Activated naive CD4-positive, alpha-beta T cell treated with anti-CD3 and anti-CD28 coated beads, Interleukin-2, amount 50 U/mL, for 16 hours (primary cell): ENCODE measurements at regions not wholly inside any gene's neighbourhood (a gene's known extent, or its start where the extent isn't known, plus 50 kb on each side); places are given as distances from the start of the nearest gene placed in this dataset.
"Not testable (repeated sequence)": the region's sequence is repeated elsewhere in the genome, so short reads cannot be mapped to it uniquely, and the experiment has no call there.

Experiments
- DNase-seq: peaks from one replicate; pipeline ENCODE4 v3.0.0-alpha.2; 2020

DNA sequence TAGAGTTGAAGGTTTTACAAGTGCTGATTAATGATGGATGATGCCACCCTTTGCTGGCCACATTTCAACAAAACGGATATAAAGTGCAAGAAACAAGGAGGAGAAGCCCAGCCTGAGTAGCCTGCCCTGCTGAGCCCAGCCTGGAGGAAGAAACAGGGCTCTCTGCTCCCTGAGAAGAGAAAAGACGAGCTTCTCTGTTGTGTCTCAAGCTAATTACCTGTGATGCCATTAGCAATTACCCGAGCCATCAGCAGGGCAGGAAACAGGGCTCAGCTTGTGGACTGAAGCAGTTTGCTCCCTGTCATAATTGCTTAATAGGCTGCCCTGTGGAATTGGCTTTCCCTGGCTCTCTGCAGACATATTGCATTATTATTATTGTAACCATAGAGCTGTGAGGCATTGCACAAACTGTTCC lies 709.3 kb upstream of the AUTS2 start:
- no peak for DNase-seq

- DNase-seq, result no peak
Measured at GRCh38 chr7:68892236-68892635, 706.0 kb upstream of the AUTS2 start.

GRCh38 chr7:68893411-68893810 lies 704.9 kb upstream of the AUTS2 start:
- no peak for DNase-seq

- DNase-seq, result not testable (repeated sequence)
Measured at GRCh38 chr7:68899156-68899555, 699.1 kb upstream of the AUTS2 start.

- no peak for DNase-seq
Measured at GRCh38 chr7:68900096-68900495, 698.2 kb upstream of the AUTS2 start.

DNA sequence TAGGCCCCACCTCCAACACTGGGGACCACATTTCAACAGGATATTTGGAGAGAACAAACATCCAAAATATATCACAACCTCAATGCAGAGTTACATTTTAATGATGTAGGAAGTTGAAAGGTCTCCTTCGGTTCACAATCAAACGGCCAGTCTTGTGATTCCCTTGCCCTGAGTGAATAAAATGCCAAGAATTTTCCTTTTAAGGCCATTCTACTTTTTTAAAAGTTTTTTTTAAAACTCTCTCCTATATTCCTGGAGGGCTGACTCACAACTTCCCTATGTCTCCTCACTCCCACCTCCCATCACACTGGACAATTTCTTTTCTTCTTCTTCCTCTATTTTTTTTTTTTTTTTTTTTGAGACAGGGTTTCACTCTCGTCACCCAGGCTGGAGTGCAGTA lies 693.6 kb upstream of the AUTS2 start:
- DNase-seq, result no peak

- no peak for DNase-seq
Measured at GRCh38 chr7:68911754-68912153, 686.5 kb upstream of the AUTS2 start.

- DNase-seq, result no peak
Measured at GRCh38 chr7:68914006-68914405, 684.3 kb upstream of the AUTS2 start.

GRCh38 chr7:68917041-68917651 lies 681.1 kb upstream of the AUTS2 start:
- DNase-seq, result no peak

DNA sequence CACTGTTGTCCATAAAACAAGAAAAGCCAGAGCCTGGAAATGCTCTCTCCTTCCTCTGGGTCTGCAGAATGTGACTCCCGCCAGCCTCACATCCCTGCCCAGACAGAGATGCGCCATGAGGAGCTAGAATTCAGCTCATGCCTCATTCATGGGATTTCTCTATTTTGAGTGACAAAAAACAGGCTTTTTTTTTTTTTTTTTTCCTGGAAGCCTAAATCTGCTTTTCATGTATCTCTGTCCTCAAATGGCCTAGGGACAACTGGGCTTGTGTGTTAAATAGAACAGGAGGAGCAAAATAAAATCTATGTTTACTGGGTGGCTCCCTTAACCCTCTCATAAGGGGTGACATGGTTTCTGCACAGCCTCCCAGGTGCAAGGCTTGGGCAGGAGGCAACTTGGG lies 679.7 kb upstream of the AUTS2 start:
- DNase-seq, result no peak

GRCh38 chr7:68922850-68923249 lies 675.4 kb upstream of the AUTS2 start:
- DNase-seq, result no peak

- no peak for DNase-seq
Measured at GRCh38 chr7:68925241-68925640, 673.0 kb upstream of the AUTS2 start.

- DNase-seq, result no peak
Measured at GRCh38 chr7:68929781-68930261, 668.5 kb upstream of the AUTS2 start.

DNA sequence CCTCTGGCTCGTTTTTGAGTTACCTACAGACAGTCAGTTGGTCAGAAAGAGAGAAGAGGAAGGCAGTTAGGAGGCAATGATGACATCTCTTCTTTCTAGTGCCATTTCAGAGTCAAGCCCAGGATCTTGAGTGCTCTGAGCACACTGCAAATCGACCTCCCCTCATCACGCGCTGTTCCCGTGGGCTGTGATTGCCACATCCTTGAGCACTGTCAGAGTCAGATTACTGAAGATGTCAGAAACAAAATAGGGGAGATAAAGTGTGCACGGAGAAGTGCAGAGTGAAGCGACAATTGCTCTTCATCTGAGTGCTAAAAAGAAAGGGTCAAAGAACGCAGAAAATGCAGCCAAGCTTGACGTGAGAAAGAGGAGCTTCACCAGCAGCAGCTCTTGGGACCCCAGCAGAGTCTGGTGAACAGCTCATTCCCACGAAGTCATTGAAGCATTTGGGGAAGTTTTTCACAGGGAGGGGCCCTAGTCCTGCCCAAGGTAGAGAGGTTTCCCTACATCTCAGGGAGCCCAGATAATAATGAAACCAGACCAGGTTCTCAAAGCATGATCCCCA lies 661.7 kb upstream of the AUTS2 start:
- no peak for DNase-seq

- no peak for DNase-seq
Measured at GRCh38 chr7:68938151-68938550, 660.1 kb upstream of the AUTS2 start.

DNA sequence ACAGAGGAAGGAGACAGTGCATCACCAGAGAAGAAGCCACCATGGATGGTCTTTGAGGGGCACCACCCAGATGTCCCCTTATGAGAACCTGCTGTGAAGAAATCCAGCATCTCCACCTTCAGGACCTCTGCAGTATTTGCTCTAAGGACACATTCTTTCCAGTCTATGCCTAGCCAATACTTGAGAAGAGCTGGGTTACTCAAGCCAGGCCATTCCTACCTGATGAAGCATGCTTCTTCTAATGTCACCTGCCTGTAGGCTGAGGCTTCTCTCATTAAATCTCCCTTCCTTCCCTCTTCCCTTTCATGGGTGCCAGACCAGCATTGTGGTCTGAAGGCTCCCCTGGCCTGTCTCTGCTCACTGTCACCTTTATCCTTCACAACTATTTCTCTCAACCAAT lies 654.5 kb upstream of the AUTS2 start:
- no peak for DNase-seq

DNA sequence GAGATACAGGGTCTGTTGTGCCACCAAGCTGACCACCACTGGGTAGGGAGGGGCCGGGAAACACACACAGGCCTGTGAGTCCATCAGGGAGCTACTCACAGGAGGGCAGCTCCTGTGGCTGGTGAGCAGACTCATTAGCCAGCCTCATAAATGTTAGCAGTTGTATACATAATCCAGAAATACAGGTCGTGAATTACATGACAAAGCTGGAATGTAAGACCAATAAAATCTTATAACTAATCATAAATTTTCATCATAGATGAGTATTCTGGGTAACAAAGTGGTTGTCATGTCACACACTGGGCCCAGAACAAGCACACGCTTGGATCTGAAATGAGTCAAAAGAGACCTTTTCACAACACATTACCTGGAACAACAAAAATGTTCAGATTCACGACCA lies 642.6 kb upstream of the AUTS2 start:
- DNase-seq, result no peak

- no peak for DNase-seq
Measured at GRCh38 chr7:68958571-68958970, 639.7 kb upstream of the AUTS2 start.

DNA sequence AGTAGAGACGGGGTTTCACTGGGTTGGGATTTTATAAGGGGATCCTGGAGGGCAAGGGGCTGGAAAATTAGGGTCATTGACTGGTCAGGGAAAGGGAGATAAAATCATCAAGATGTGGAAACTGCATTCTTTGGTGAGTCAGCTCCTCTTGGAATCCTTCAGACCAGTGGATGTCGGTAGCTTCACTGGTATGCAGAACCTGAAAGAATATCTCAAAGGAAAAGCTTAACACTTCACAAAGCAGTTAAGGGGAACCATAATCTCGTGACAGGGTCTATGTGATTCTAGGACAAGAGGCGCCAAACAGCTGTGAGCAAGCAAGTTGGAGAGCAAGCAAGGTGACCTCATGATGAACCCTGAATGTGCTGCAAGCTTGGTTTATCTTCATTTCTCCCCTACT lies 634.7 kb upstream of the AUTS2 start:
- no peak for DNase-seq

DNA sequence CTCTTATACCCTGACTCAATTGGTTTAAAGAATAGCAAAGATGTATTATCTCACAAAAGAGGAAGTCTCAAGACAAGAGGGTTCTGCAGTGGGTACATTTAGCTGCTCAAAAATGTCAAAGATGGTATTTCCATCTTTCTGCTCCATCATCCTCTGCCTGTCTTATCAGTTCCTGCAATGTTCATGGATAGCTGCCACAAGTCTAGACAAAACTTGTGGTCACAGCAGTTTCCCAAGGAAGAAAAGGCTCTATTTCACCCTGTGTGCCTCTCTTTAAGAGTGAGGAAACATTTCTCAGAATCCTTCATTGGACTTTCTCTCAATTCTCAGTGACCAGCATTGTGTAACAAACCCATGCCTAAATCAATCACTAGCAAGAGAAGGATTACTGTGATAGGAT lies 634.2 kb upstream of the AUTS2 start:
- no peak for DNase-seq

GRCh38 chr7:68965351-68965750 lies 632.9 kb upstream of the AUTS2 start:
- DNase-seq, result no peak

GRCh38 chr7:68967598-68967997 lies 630.7 kb upstream of the AUTS2 start:
- no peak for DNase-seq

GRCh38 chr7:68969571-68969970 lies 628.7 kb upstream of the AUTS2 start:
- no peak for DNase-seq

DNA sequence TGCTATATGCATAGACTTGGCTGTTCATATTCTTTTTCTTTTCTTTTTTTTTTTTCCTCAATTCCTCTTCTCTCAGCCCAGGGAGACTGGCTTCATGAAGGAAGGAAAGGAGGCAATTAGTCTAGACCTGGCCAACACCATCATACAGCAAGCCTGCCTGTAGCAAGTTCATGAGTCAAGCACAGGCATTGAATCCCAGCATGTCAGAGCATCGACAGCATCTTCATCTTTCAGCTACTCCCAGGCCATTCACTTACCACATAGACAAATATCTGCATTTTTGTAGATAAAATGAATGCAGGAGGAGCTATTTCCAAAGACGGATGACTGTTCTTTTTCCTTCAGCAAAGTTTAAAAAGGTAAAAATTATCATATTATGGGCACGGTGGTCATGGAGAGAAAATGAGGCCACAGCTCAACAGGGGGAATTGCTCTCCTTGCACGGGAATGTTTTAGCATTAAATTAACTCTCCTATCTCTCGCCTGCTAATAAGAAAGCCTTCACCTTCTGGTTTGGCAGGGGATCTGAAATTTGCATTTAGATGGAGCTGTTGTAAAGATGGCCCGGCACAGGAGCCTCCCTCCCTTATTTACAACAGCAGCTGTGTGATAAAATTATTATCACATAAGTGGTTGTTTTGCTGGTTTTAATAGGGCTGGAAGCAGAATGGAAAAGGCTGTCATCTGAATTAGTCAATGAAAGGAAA lies 626.5 kb upstream of the AUTS2 start:
- no peak for DNase-seq
